ENCODE measurements at regions not wholly inside any gene's neighbourhood (a gene's known extent, or its start where the extent isn't known, plus 50 kb on each side); places are given as distances from the start of the nearest gene placed in this dataset.
"Not testable (repeated sequence)": the region's sequence is repeated elsewhere in the genome, so short reads cannot be mapped to it uniquely, and the experiment has no call there.

GRCh38 chr5:20305463-20305862 lies 317.5 kb upstream of the CDH18 start:
- TF ChIP-seq ZNF565 (CRISPR knock-in tag; conservative IDR thresholded peaks at IDR 0.05; ENCODE audit: low read depth) (no peak), TOX (CRISPR knock-in tag; IDR thresholded peaks at IDR 0.05; ENCODE audit: borderline replicate concordance) (no peak), ESRRG (CRISPR knock-in tag; IDR thresholded peaks at IDR 0.05) (no peak), ZC3H10 (CRISPR knock-in tag; IDR thresholded peaks at IDR 0.05) (no peak), ARNTL (CRISPR knock-in tag; IDR thresholded peaks at IDR 0.05; ENCODE audit: borderline replicate concordance, low read depth) (no peak), OSR1 (CRISPR knock-in tag; IDR thresholded peaks at IDR 0.05) (no peak), ZNF8 (CRISPR knock-in tag; IDR thresholded peaks at IDR 0.05) (no peak)
- no peak for ATAC-seq

- not testable (repeated sequence) for ATAC-seq
Measured at GRCh38 chr5:20304570-20304969, 316.6 kb upstream of the CDH18 start.

GRCh38 chr5:20300110-20300509 lies 312.1 kb upstream of the CDH18 start:
- TF ChIP-seq TOX (CRISPR knock-in tag; IDR thresholded peaks at IDR 0.05; ENCODE audit: borderline replicate concordance): no peak
- no peak for TF ChIP-seq SNAI2 (CRISPR knock-in tag; IDR thresholded peaks at IDR 0.05)
- TF ChIP-seq ESRRG (CRISPR knock-in tag; IDR thresholded peaks at IDR 0.05): no peak
- TF ChIP-seq ZFP3 (CRISPR knock-in tag; IDR thresholded peaks at IDR 0.05): no peak
- TF ChIP-seq ARNTL (CRISPR knock-in tag; IDR thresholded peaks at IDR 0.05; ENCODE audit: borderline replicate concordance, low read depth): no peak
- TF ChIP-seq TSHZ2 (CRISPR knock-in tag; IDR thresholded peaks at IDR 0.05): no peak
- TF ChIP-seq ZC3H10 (CRISPR knock-in tag; IDR thresholded peaks at IDR 0.05): no peak
- no peak for ATAC-seq

- TF ChIP-seq TSHZ2 (CRISPR knock-in tag; IDR thresholded peaks at IDR 0.05): no peak
- no peak for TF ChIP-seq GLIS3 (CRISPR knock-in tag; IDR thresholded peaks at IDR 0.05)
- TF ChIP-seq PPARA (CRISPR knock-in tag; IDR thresholded peaks at IDR 0.05; ENCODE audit: borderline replicate concordance): no peak
- TF ChIP-seq TCF4 (CRISPR knock-in tag; IDR thresholded peaks at IDR 0.05; ENCODE audit: borderline replicate concordance): no peak
- no peak for TF ChIP-seq ZNF70 (CRISPR knock-in tag; IDR thresholded peaks at IDR 0.05)
- TF ChIP-seq ESRRG (CRISPR knock-in tag; IDR thresholded peaks at IDR 0.05): no peak
- TF ChIP-seq PATZ1 (CRISPR knock-in tag; IDR thresholded peaks at IDR 0.05; ENCODE audit: borderline replicate concordance): no peak
- no peak for TF ChIP-seq ZNF565 (CRISPR knock-in tag; conservative IDR thresholded peaks at IDR 0.05; ENCODE audit: low read depth)
- no peak for TF ChIP-seq OSR1 (CRISPR knock-in tag; IDR thresholded peaks at IDR 0.05)
- no peak for TF ChIP-seq ARNTL (CRISPR knock-in tag; IDR thresholded peaks at IDR 0.05; ENCODE audit: borderline replicate concordance, low read depth)
- no peak for TF ChIP-seq ZFP30 (CRISPR knock-in tag; IDR thresholded peaks at IDR 0.05)
- TF ChIP-seq POU6F1 (CRISPR knock-in tag; IDR thresholded peaks at IDR 0.05; ENCODE audit: borderline replicate concordance, low read depth): no peak
- TF ChIP-seq ZFP3 (CRISPR knock-in tag; IDR thresholded peaks at IDR 0.05): no peak
- no peak for TF ChIP-seq ZC3H10 (CRISPR knock-in tag; IDR thresholded peaks at IDR 0.05)
- no peak for TF ChIP-seq ISL1 (CRISPR knock-in tag; IDR thresholded peaks at IDR 0.05)
- no peak for TF ChIP-seq BACH2 (CRISPR knock-in tag; IDR thresholded peaks at IDR 0.05; ENCODE audit: borderline replicate concordance)
- no peak for TF ChIP-seq TOX (CRISPR knock-in tag; IDR thresholded peaks at IDR 0.05; ENCODE audit: borderline replicate concordance)
- no peak for TF ChIP-seq SNAI2 (CRISPR knock-in tag; IDR thresholded peaks at IDR 0.05)
- no peak for TF ChIP-seq CSDC2 (CRISPR knock-in tag; IDR thresholded peaks at IDR 0.05)
- TF ChIP-seq CREB5 (CRISPR knock-in tag; IDR thresholded peaks at IDR 0.05; ENCODE audit: low read depth): no peak
- ATAC-seq: no peak
Measured at GRCh38 chr5:20294696-20295095, 306.7 kb upstream of the CDH18 start.

All from SK-N-SH treated with all-trans-retinoic acid at 6 μM for 48 hours (cell line).